HCT116 (cell line): ENCODE measurements at regions not wholly inside any gene's neighbourhood (a gene's known extent, or its start where the extent isn't known, plus 50 kb on each side); places are given as distances from the start of the nearest gene placed in this dataset.

Experiments used
- ATAC-seq: fragments of 200-7000 bp; cut with Tn5 transposase; 2 replicates; pipeline ENCODE4 v1.9.1; 2020; ENCODE audit warnings: mild to moderate bottlenecking, moderate library complexity
- BruUV-seq: library from RNA; stranded (reverse); fragments of 400-500 nt; replicated peaks from 2 replicates; lab custom pipeline; 2021; lab: Mats Ljungman, UMichigan
- CTCF ChIA-PET: fragments of 300-600 bp; sonication (Branson Sonifier 250); formaldehyde crosslinking; loops from one replicate; lab custom pipeline; 2021; ENCODE audit warnings: antibody characterized with exemption; lab: Charles Lee
- POLR2A ChIA-PET: fragments of 300-600, 350-600 bp; sonication (Branson Sonifier 250); formaldehyde crosslinking; loops from one replicate; lab custom pipeline; 2021; ENCODE audit warnings: antibody characterized with exemption; lab: Charles Lee
- RAD21 ChIA-PET, 2 experiments: fragments of 300-600 bp; sonication (Branson Sonifier 250); formaldehyde crosslinking; loops; one replicate each; lab custom pipeline; 2023; ENCODE audit warnings: low total read pairs in 2 of 2; ENCODE audit not compliant: uncharacterized antibody in 2 of 2, unreplicated experiment in 2 of 2, low non-redundant PET in 1 of 2; lab: Charles Lee
- DNase-seq: peaks from one replicate; pipeline ENCODE4 v3.0.0-alpha.2; 2010; ENCODE audit warnings: low read depth, low spot score
- H2AFZ ChIP-seq: fragments of 200-600 bp; shearing (Covaris generic), sonication (generic); 2 replicates; pipeline ENCODE4 v1.6.1; 2017; ENCODE audit warnings: low read depth, mixed run types, mixed read lengths, antibody characterized with exemption, low read length; ENCODE audit not compliant: poor library complexity, severe bottlenecking
- H3K27ac ChIP-seq: 2 replicates; pipeline ENCODE4 v1.5.1; 2012; ENCODE audit warnings: low read depth, low read length
- H3K27me3 ChIP-seq: fragments of 200-600 bp; sonication (generic); 2 replicates; pipeline ENCODE4 v1.6.1; 2016; ENCODE audit warnings: mixed run types, low read length, mixed read lengths; ENCODE audit not compliant: insufficient read depth
- H3K36me3 ChIP-seq, 2 experiments: fragments of 200-500 bp in 1 of 2; fragments of 200-600 bp in 1 of 2; sonication (Bioruptor generic) in 1 of 2; sonication (generic) in 1 of 2; 2 replicates each; pipeline versions ENCODE4 v1.5.1 to v1.6.1; 2014 to 2016; ENCODE audit warnings: low read length in 2 of 2, inconsistent platforms in 1 of 2, mixed read lengths in 1 of 2, mixed run types in 1 of 2; ENCODE audit not compliant: insufficient read depth in 2 of 2, control insufficient read depth in 1 of 2
- H3K4me1 ChIP-seq, 2 experiments: fragments of 200-600 bp in 1 of 2; sonication (generic) in 1 of 2; 2 replicates each; pipeline versions ENCODE4 v1.5.1 to v1.6.1; 2012 to 2017; ENCODE audit warnings: low read length in 2 of 2, inconsistent platforms in 1 of 2, mild to moderate bottlenecking in 1 of 2, mixed read lengths in 1 of 2, mixed run types in 1 of 2, moderate library complexity in 1 of 2; ENCODE audit not compliant: insufficient read depth in 2 of 2, control insufficient read depth in 1 of 2
- H3K4me2 ChIP-seq: fragments of 200-600 bp; sonication (generic); 2 replicates; pipeline ENCODE4 v1.6.1; 2017; ENCODE audit warnings: mixed run types, low read length, mixed read lengths
- H3K4me3 ChIP-seq, 2 experiments: fragments of 200-600 bp in 1 of 2; sonication (generic) in 1 of 2; replicated peaks in 1 of 2; 2 replicates each; pipeline ENCODE4 v1.5.1; 2011 to 2016; ENCODE audit warnings: low read length in 2 of 2, control low read depth in 1 of 2, low read depth in 1 of 2, mild to moderate bottlenecking in 1 of 2, mixed read lengths in 1 of 2, mixed run types in 1 of 2
- H3K79me2 ChIP-seq: fragments of 200-600 bp; sonication (generic); 2 replicates; pipeline ENCODE4 v1.6.1; 2017; ENCODE audit warnings: mild to moderate bottlenecking, mixed run types, low read length, moderate library complexity, mixed read lengths; ENCODE audit not compliant: insufficient read depth
- H3K9ac ChIP-seq: fragments of 200-600 bp; sonication (generic); 2 replicates; pipeline ENCODE4 v1.6.1; 2016; ENCODE audit warnings: low read length, mixed read lengths
- H3K9me2 ChIP-seq: fragments of 200-600 bp; sonication (generic), shearing (Covaris generic); 2 replicates; pipeline ENCODE4 v1.6.1; 2017; ENCODE audit warnings: mixed run types, mild to moderate bottlenecking, moderate library complexity; ENCODE audit not compliant: insufficient read depth
- H3K9me3 ChIP-seq, 2 experiments: fragments of 200-500 bp in 1 of 2; fragments of 200-600 bp in 1 of 2; sonication (Bioruptor generic) in 1 of 2; sonication (generic) in 1 of 2; 2 replicates each; pipeline ENCODE4 v1.6.1; 2014 to 2017; ENCODE audit warnings: low read length in 2 of 2, mixed read lengths in 2 of 2, inconsistent platforms in 1 of 2, low read depth in 1 of 2, mild to moderate bottlenecking in 1 of 2, mixed run types in 1 of 2, moderate library complexity in 1 of 2; ENCODE audit not compliant: control insufficient read depth in 1 of 2, insufficient read depth in 1 of 2
- H4K20me1 ChIP-seq: fragments of 200-600 bp; sonication (generic), shearing (Covaris generic); 2 replicates; pipeline ENCODE4 v1.6.1; 2017; ENCODE audit warnings: mixed run types, mild to moderate bottlenecking, moderate library complexity; ENCODE audit not compliant: insufficient read depth
- CTCF ChIP-seq, 3 experiments: fragments of 200-600 bp in 1 of 3; sonication (generic) in 1 of 3; IDR thresholded peaks in 2 of 3; conservative IDR thresholded peaks in 1 of 3; 2 replicates each; pipeline ENCODE4 v1.5.1; 2012 to 2017; ENCODE audit warnings: low read depth in 2 of 3, low read length in 2 of 3, antibody characterized with exemption in 1 of 3, borderline replicate concordance in 1 of 3, control low read depth in 1 of 3, mild to moderate bottlenecking in 1 of 3, mixed read lengths in 1 of 3, mixed run types in 1 of 3, moderate library complexity in 1 of 3; ENCODE audit not compliant: insufficient read depth in 1 of 3
- EGR1 ChIP-seq: IDR thresholded peaks from 2 replicates; pipeline ENCODE4 v1.6.1; 2012; ENCODE audit warnings: low read depth
- ELF1 ChIP-seq: IDR thresholded peaks from 2 replicates; pipeline ENCODE4 v1.6.1; 2012; ENCODE audit warnings: low read depth, borderline replicate concordance
- EZH2 ChIP-seq: fragments of 200-600 bp; sonication (generic); IDR thresholded peaks from 2 replicates; pipeline ENCODE4 v1.6.1; 2017; ENCODE audit warnings: antibody characterized with exemption, mixed run types
- EZH2phosphoT487 ChIP-seq: fragments of 200-600 bp; IDR thresholded peaks from 2 replicates; pipeline ENCODE4 v1.6.1; 2018; ENCODE audit warnings: antibody characterized with exemption, borderline replicate concordance
- FOSL1 ChIP-seq: IDR thresholded peaks from 2 replicates; pipeline ENCODE4 v1.6.1; 2012; ENCODE audit warnings: low read depth
- POLR2A ChIP-seq: IDR thresholded peaks from 2 replicates; pipeline ENCODE4 v1.7.0; 2011; ENCODE audit warnings: borderline replicate concordance; ENCODE audit not compliant: insufficient read depth, insufficient read length; ENCODE audit errors: extremely low read depth
- POLR2AphosphoS5 ChIP-seq: IDR thresholded peaks from 2 replicates; pipeline ENCODE4 v1.6.1; 2011; ENCODE audit warnings: mild to moderate bottlenecking, low read depth, low read length, moderate library complexity
- RAD21 ChIP-seq: IDR thresholded peaks from 2 replicates; pipeline ENCODE4 v1.6.1; 2012; ENCODE audit warnings: low read depth, mild to moderate bottlenecking
- SIN3A ChIP-seq: IDR thresholded peaks from 2 replicates; pipeline ENCODE4 v1.6.1; 2012; ENCODE audit warnings: low read depth
- SP1 ChIP-seq: IDR thresholded peaks from 2 replicates; pipeline ENCODE4 v1.6.1; 2012; ENCODE audit warnings: low read depth
- TCF7L2 ChIP-seq: IDR thresholded peaks from 2 replicates; pipeline ENCODE4 v1.7.0; 2011; ENCODE audit warnings: borderline replicate concordance, inconsistent platforms; ENCODE audit not compliant: insufficient read depth, insufficient read length; ENCODE audit errors: extremely low read depth
- YY1 ChIP-seq: IDR thresholded peaks from 2 replicates; pipeline ENCODE4 v1.6.1; 2011; ENCODE audit warnings: low read length, low read depth, moderate library complexity, mild to moderate bottlenecking; ENCODE audit not compliant: insufficient replicate concordance; ENCODE audit errors: extremely low read depth
- ZBTB33 ChIP-seq: IDR thresholded peaks from 2 replicates; pipeline ENCODE4 v1.6.1; 2011; ENCODE audit warnings: mild to moderate bottlenecking, low read length, moderate library complexity; ENCODE audit not compliant: insufficient replicate concordance; ENCODE audit errors: extremely low read depth
- intact Hi-C: fragments of 100-400 bp; cut with micrococcal nuclease; formaldehyde crosslinking; loops from 2 replicates; pipeline ENCODE4 v1.10.0; 2022
- TF ChIP-seq, protein P1 (sequence below): IDR thresholded peaks from 2 replicates; pipeline ENCODE4 v1.6.1; 2012

- Histone ChIP-seq H3K9me2 (no peaks in the 10 kb centered on the region), H3K4me3 (no peak overlapping the region)
- DNase-seq = no peak
- TF ChIP-seq SP1 = no peak
- TF ChIP-seq POLR2AphosphoS5 = no peak
- no peak for TF ChIP-seq RAD21
- TF ChIP-seq CTCF (IDR thresholded peaks at IDR 0.05 in 2 of 3, conservative IDR thresholded peaks at IDR 0.05 in 1 of 3; ENCODE audit: borderline replicate concordance in 1 of 3, insufficient read depth in 1 of 3, low read depth in 2 of 3, low read length in 2 of 3) = no peak
- no peak for TF ChIP-seq EGR1
- no peak for TF ChIP-seq ZBTB33
- TF ChIP-seq SIN3A = no peak
- no peak for TF ChIP-seq YY1
- TF ChIP-seq EZH2phosphoT487 = no peak
- no peak for TF ChIP-seq POLR2A
- TF ChIP-seq TCF7L2 = no peak
- no peak for TF ChIP-seq ELF1
- TF ChIP-seq, protein P1, sequence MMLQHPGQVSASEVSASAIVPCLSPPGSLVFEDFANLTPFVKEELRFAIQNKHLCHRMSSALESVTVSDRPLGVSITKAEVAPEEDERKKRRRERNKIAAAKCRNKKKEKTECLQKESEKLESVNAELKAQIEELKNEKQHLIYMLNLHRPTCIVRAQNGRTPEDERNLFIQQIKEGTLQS = no peak
- no peak for TF ChIP-seq EZH2
- TF ChIP-seq FOSL1 = no peak
- TF ChIP-seq, all 23 proteins: peak for 0
- ATAC-seq = no peak
- Histone ChIP-seq H3K36me3 (no peaks in the 10 kb centered on the region), H3K4me2 (no peak overlapping the region), H3K9ac (no peak overlapping the region), H3K9me3 (no peaks in the 10 kb centered on the region), H3K27me3 (peaks cover 62% of the 10 kb centered on the region), H3K27ac (no peak overlapping the region), H2AFZ (no peak overlapping the region), H3K79me2 (no peaks in the 10 kb centered on the region), H3K4me1 (no peaks in the 10 kb centered on the region), H4K20me1 (no peaks in the 10 kb centered on the region)
- ChIA-PET RAD21 (no interaction called here), CTCF (no interaction called here), POLR2A (no interaction called here)
- BruUV-seq = no TSS peak
- intact Hi-C loops = no loop called here
Observed at GRCh38 chr5:168064457-168064856, 227.0 kb upstream of the WWC1 start.
